ENCODE measurements at regions not wholly inside any gene's neighbourhood (a gene's known extent, or its start where the extent isn't known, plus 50 kb on each side); places are given as distances from the start of the nearest gene placed in this dataset.
A peak's percentile ranks its signal among the peaks of the same experiment; 100 is the strongest.

- H3K4me1 ChIP-seq (ENCODE audit: insufficient read depth, low read length): peaks cover 34% of the 10 kb centered on the region
- no peaks in the 10 kb centered on the region for H3K9me3 ChIP-seq (ENCODE audit: control insufficient read depth, insufficient read depth, low read length)
- H3K9ac ChIP-seq (ENCODE audit: low read depth, low read length): no peak overlapping the region
- no peaks in the 10 kb centered on the region for H3K36me3 ChIP-seq (ENCODE audit: insufficient read depth, low read length)
Measured at GRCh38 chr5:88399561-88399960, 130.9 kb upstream of the TMEM161B start.

GRCh38 chr5:88398316-88398715 is 129.7 kb upstream of the TMEM161B start:
- Histone ChIP-seq H3K36me3 (ENCODE audit: insufficient read depth, low read length) (no peaks in the 10 kb centered on the region), H3K9me3 (ENCODE audit: control insufficient read depth, insufficient read depth, low read length) (no peaks in the 10 kb centered on the region), H3K9ac (ENCODE audit: low read depth, low read length) (no peak overlapping the region), H3K4me1 (ENCODE audit: insufficient read depth, low read length) (peaks cover 44% of the 10 kb centered on the region)

- Histone ChIP-seq H3K9me3 (ENCODE audit: control insufficient read depth, insufficient read depth, low read length) (no peaks in the 10 kb centered on the region), H3K4me1 (ENCODE audit: insufficient read depth, low read length) (peaks cover 51% of the 10 kb centered on the region), H3K9ac (ENCODE audit: low read depth, low read length) (peak overlapping the region; percentile 62; the same call in 1 of the 2 replicates), H3K36me3 (ENCODE audit: insufficient read depth, low read length) (no peaks in the 10 kb centered on the region)
Measured at GRCh38 chr5:88396751-88397281, 128.2 kb upstream of the TMEM161B start.

- Histone ChIP-seq H3K4me1 (ENCODE audit: insufficient read depth, low read length) (peaks cover 57% of the 10 kb centered on the region), H3K9ac (ENCODE audit: low read depth, low read length) (no peak overlapping the region), H3K36me3 (ENCODE audit: insufficient read depth, low read length) (no peaks in the 10 kb centered on the region), H3K9me3 (ENCODE audit: control insufficient read depth, insufficient read depth, low read length) (no peaks in the 10 kb centered on the region)
Measured at GRCh38 chr5:88396000-88396535, 127.4 kb upstream of the TMEM161B start.

- Histone ChIP-seq H3K9me3 (ENCODE audit: control insufficient read depth, insufficient read depth, low read length) (no peaks in the 10 kb centered on the region), H3K4me1 (ENCODE audit: insufficient read depth, low read length) (peaks cover 65% of the 10 kb centered on the region), H3K9ac (ENCODE audit: low read depth, low read length) (no peak overlapping the region), H3K36me3 (ENCODE audit: insufficient read depth, low read length) (no peaks in the 10 kb centered on the region)
Measured at GRCh38 chr5:88395264-88395663, 126.6 kb upstream of the TMEM161B start.

- Histone ChIP-seq H3K4me1 (ENCODE audit: insufficient read depth, low read length) (peaks cover 71% of the 10 kb centered on the region), H3K9me3 (ENCODE audit: control insufficient read depth, insufficient read depth, low read length) (no peaks in the 10 kb centered on the region), H3K9ac (ENCODE audit: low read depth, low read length) (peak overlapping the region; percentile 22), H3K36me3 (ENCODE audit: insufficient read depth, low read length) (no peaks in the 10 kb centered on the region)
Measured at GRCh38 chr5:88394536-88395175, 126.0 kb upstream of the TMEM161B start.

GRCh38 chr5:88393716-88394535 is 125.3 kb upstream of the TMEM161B start:
- Histone ChIP-seq H3K4me1 (ENCODE audit: insufficient read depth, low read length) (peaks cover 78% of the 10 kb centered on the region), H3K36me3 (ENCODE audit: insufficient read depth, low read length) (no peaks in the 10 kb centered on the region), H3K9me3 (ENCODE audit: control insufficient read depth, insufficient read depth, low read length) (no peaks in the 10 kb centered on the region), H3K9ac (ENCODE audit: low read depth, low read length) (no peak overlapping the region)

- H3K9me3 ChIP-seq (ENCODE audit: control insufficient read depth, insufficient read depth, low read length): no peaks in the 10 kb centered on the region
- peaks cover 74% of the 10 kb centered on the region for H3K4me1 ChIP-seq (ENCODE audit: insufficient read depth, low read length)
- no peaks in the 10 kb centered on the region for H3K36me3 ChIP-seq (ENCODE audit: insufficient read depth, low read length)
- no peak overlapping the region for H3K9ac ChIP-seq (ENCODE audit: low read depth, low read length)
Measured at GRCh38 chr5:88393042-88393441, 124.4 kb upstream of the TMEM161B start.

- no peaks in the 10 kb centered on the region for H3K36me3 ChIP-seq (ENCODE audit: insufficient read depth, low read length)
- H3K4me1 ChIP-seq (ENCODE audit: insufficient read depth, low read length): peaks cover 73% of the 10 kb centered on the region
- H3K9ac ChIP-seq (ENCODE audit: low read depth, low read length): no peak overlapping the region
- H3K9me3 ChIP-seq (ENCODE audit: control insufficient read depth, insufficient read depth, low read length): no peaks in the 10 kb centered on the region
Measured at GRCh38 chr5:88391991-88392390, 123.3 kb upstream of the TMEM161B start.

- Histone ChIP-seq H3K9me3 (ENCODE audit: control insufficient read depth, insufficient read depth, low read length) (no peaks in the 10 kb centered on the region), H3K4me1 (ENCODE audit: insufficient read depth, low read length) (peaks cover 71% of the 10 kb centered on the region), H3K9ac (ENCODE audit: low read depth, low read length) (no peak overlapping the region), H3K36me3 (ENCODE audit: insufficient read depth, low read length) (no peaks in the 10 kb centered on the region)
Measured at GRCh38 chr5:88391116-88391515, 122.5 kb upstream of the TMEM161B start.

GRCh38 chr5:88390481-88390880 is 121.8 kb upstream of the TMEM161B start:
- Histone ChIP-seq H3K36me3 (ENCODE audit: insufficient read depth, low read length) (no peaks in the 10 kb centered on the region), H3K4me1 (ENCODE audit: insufficient read depth, low read length) (peaks cover 65% of the 10 kb centered on the region), H3K9ac (ENCODE audit: low read depth, low read length) (no peak overlapping the region), H3K9me3 (ENCODE audit: control insufficient read depth, insufficient read depth, low read length) (no peaks in the 10 kb centered on the region)

GRCh38 chr5:88390096-88390441 is 121.4 kb upstream of the TMEM161B start:
- H3K9me3 ChIP-seq (ENCODE audit: control insufficient read depth, insufficient read depth, low read length): no peaks in the 10 kb centered on the region
- H3K9ac ChIP-seq (ENCODE audit: low read depth, low read length): no peak overlapping the region
- no peaks in the 10 kb centered on the region for H3K36me3 ChIP-seq (ENCODE audit: insufficient read depth, low read length)
- peaks cover 61% of the 10 kb centered on the region for H3K4me1 ChIP-seq (ENCODE audit: insufficient read depth, low read length)

- peak overlapping the region; percentile 12; the same call in 1 of the 2 replicates for H3K9ac ChIP-seq (ENCODE audit: low read depth, low read length)
- peaks cover 57% of the 10 kb centered on the region for H3K4me1 ChIP-seq (ENCODE audit: insufficient read depth, low read length)
- H3K36me3 ChIP-seq (ENCODE audit: insufficient read depth, low read length): no peaks in the 10 kb centered on the region
- H3K9me3 ChIP-seq (ENCODE audit: control insufficient read depth, insufficient read depth, low read length): no peaks in the 10 kb centered on the region
Measured at GRCh38 chr5:88389338-88390095, 120.9 kb upstream of the TMEM161B start.

Measured in ES-I3 (cell line).